H1 (cell line): ENCODE measurements at regions not wholly inside any gene's neighbourhood (a gene's known extent, or its start where the extent isn't known, plus 50 kb on each side); places are given as distances from the start of the nearest gene placed in this dataset.

ENCODE experiments used
- CTCF ChIA-PET: fragments of 300-600 bp; sonication (Branson Sonifier 250); formaldehyde crosslinking; loops from one replicate; lab custom pipeline; 2021; ENCODE audit not compliant: partially characterized antibody; lab: Charles Lee
- POLR2A ChIA-PET: fragments of 300-600 bp; sonication (Branson Sonifier 250); formaldehyde crosslinking; loops from one replicate; lab custom pipeline; 2021; ENCODE audit warnings: inconsistent platforms; ENCODE audit not compliant: partially characterized antibody; lab: Charles Lee
- DNase-seq, 2 experiments: peaks; one replicate each; pipeline versions ENCODE4 v3.0.0 to v3.0.0-alpha.2; 2010 to 2022; ENCODE audit warnings: low spot score in 2 of 2, low read depth in 1 of 2, mixed read lengths in 1 of 2
- FAIRE-seq: peaks from 2 replicates; lab custom pipeline; 2011; peaks lifted over from hg19 to GRCh38; lab: Jason Lieb, UNC
- H2AFZ ChIP-seq: 2 replicates; pipeline ENCODE4 v1.8.1; 2012; ENCODE audit warnings: low read length, inconsistent platforms
- H2AK5ac ChIP-seq: 2 replicates; pipeline ENCODE4 v1.6.1; 2013; ENCODE audit warnings: low read depth, low read length
- H2BK120ac ChIP-seq: replicated peaks from 2 replicates; pipeline ENCODE3; 2013; ENCODE audit warnings: low read depth, low read length, inconsistent platforms
- H2BK12ac ChIP-seq: 2 replicates; pipeline ENCODE4 v1.6.1; 2013; ENCODE audit warnings: low read depth, low read length
- H2BK15ac ChIP-seq: 2 replicates; pipeline ENCODE4 v1.6.1; 2013; ENCODE audit warnings: low read length
- H2BK20ac ChIP-seq: 2 replicates; pipeline ENCODE4 v1.6.1; 2013; ENCODE audit warnings: low read length
- H2BK5ac ChIP-seq: 2 replicates; pipeline ENCODE4 v1.6.1; 2013; ENCODE audit warnings: low read depth, low read length
- H3K14ac ChIP-seq: 2 replicates; pipeline ENCODE4 v1.6.1; 2013; ENCODE audit warnings: inconsistent platforms; ENCODE audit not compliant: insufficient read length
- H3K18ac ChIP-seq: 2 replicates; pipeline ENCODE4 v1.6.1; 2013; ENCODE audit warnings: low read length; ENCODE audit errors: extremely low read depth
- H3K23ac ChIP-seq: 2 replicates; pipeline ENCODE4 v1.6.1; 2013; ENCODE audit warnings: inconsistent platforms; ENCODE audit not compliant: insufficient read length
- H3K23me2 ChIP-seq: 2 replicates; pipeline ENCODE4 v1.6.1; 2013; ENCODE audit warnings: low read depth, low read length
- H3K27ac ChIP-seq: 2 replicates; pipeline ENCODE4 v1.6.1; 2011; ENCODE audit warnings: low read depth, low read length, inconsistent platforms
- H3K27me3 ChIP-seq, 4 experiments: replicated peaks in 1 of 4; 1 replicate in 1 of 4; 2 replicates in 3 of 4; pipeline versions ENCODE4 v1.6.1 to v1.8.1; 2011 to 2013; ENCODE audit warnings: low read length in 3 of 4, mild to moderate bottlenecking in 3 of 4, inconsistent platforms in 2 of 4, mixed read lengths in 2 of 4, moderate library complexity in 1 of 4; ENCODE audit not compliant: control insufficient read depth in 3 of 4, insufficient read depth in 3 of 4; ENCODE audit errors: extremely low read depth in 1 of 4
- H3K36me3 ChIP-seq, 4 experiments: 2 replicates each; pipeline versions ENCODE4 v1.6.1 to v1.8.1; 2011 to 2013; ENCODE audit warnings: mild to moderate bottlenecking in 4 of 4, low read length in 3 of 4, moderate library complexity in 2 of 4, control low read depth in 1 of 4, inconsistent platforms in 1 of 4; ENCODE audit not compliant: insufficient read depth in 4 of 4, control insufficient read depth in 2 of 4
- H3K4ac ChIP-seq: replicated peaks from 2 replicates; pipeline ENCODE3; 2013; ENCODE audit warnings: low read length, low read depth, mixed read lengths, inconsistent platforms; ENCODE audit not compliant: insufficient read length
- H3K4me1 ChIP-seq, 4 experiments: replicated peaks in 1 of 4; 1 replicate in 1 of 4; 2 replicates in 3 of 4; pipeline versions ENCODE4 v1.6.1 to v1.8.1; 2011 to 2013; ENCODE audit warnings: low read length in 3 of 4, inconsistent platforms in 2 of 4, mixed read lengths in 1 of 4; ENCODE audit not compliant: insufficient read depth in 4 of 4, control insufficient read depth in 3 of 4
- H3K4me2 ChIP-seq, 2 experiments: 2 replicates each; pipeline versions ENCODE4 v1.6.1 to v1.8.1; 2011 to 2013; ENCODE audit warnings: low read depth in 2 of 2, low read length in 2 of 2, control low read depth in 1 of 2, inconsistent platforms in 1 of 2, mild to moderate bottlenecking in 1 of 2; ENCODE audit not compliant: insufficient read depth in 1 of 2
- H3K4me3 ChIP-seq, 4 experiments: fragments of 200-600, 300-600 bp in 1 of 4; sonication (generic), shearing (Covaris generic), sonication (Bioruptor Twin) in 1 of 4; 2 replicates each; pipeline versions ENCODE4 v1.5.1 to v1.8.1; 2011 to 2016; ENCODE audit warnings: low read length in 4 of 4, low read depth in 3 of 4, control low read depth in 2 of 4, inconsistent platforms in 2 of 4, mild to moderate bottlenecking in 2 of 4, mixed read lengths in 1 of 4, moderate library complexity in 1 of 4; ENCODE audit not compliant: insufficient read depth in 2 of 4; ENCODE audit errors: extremely low read depth in 1 of 4
- H3K56ac ChIP-seq: replicated peaks from 2 replicates; pipeline ENCODE3; 2013; ENCODE audit warnings: low read depth, mild to moderate bottlenecking, mixed read lengths, low read length, inconsistent platforms; ENCODE audit not compliant: insufficient read length
- H3K79me1 ChIP-seq: 2 replicates; pipeline ENCODE4 v1.6.1; 2013; ENCODE audit warnings: low read depth, low read length, control low read depth
- H3K79me2 ChIP-seq, 2 experiments: 2 replicates each; pipeline versions ENCODE4 v1.6.1 to v1.8.1; 2012 to 2013; ENCODE audit warnings: low read length in 2 of 2, mild to moderate bottlenecking in 2 of 2, inconsistent platforms in 1 of 2; ENCODE audit not compliant: insufficient read depth in 2 of 2, control insufficient read depth in 1 of 2
- H3K9ac ChIP-seq, 4 experiments: replicated peaks in 1 of 4; 1 replicate in 1 of 4; 2 replicates in 3 of 4; pipeline versions ENCODE4 v1.6.1 to v1.8.1; 2011 to 2013; ENCODE audit warnings: low read depth in 3 of 4, low read length in 3 of 4, control low read depth in 2 of 4, mild to moderate bottlenecking in 2 of 4, moderate library complexity in 2 of 4, inconsistent platforms in 1 of 4; ENCODE audit errors: extremely low read depth in 1 of 4
- H3K9me3 ChIP-seq, 2 experiments: 2 replicates each; pipeline versions ENCODE4 v1.6.1 to v1.8.1; 2012 to 2013; ENCODE audit warnings: mild to moderate bottlenecking in 2 of 2, moderate library complexity in 2 of 2, control low read depth in 1 of 2, inconsistent platforms in 1 of 2, low read depth in 1 of 2, low read length in 1 of 2, mixed read lengths in 1 of 2; ENCODE audit not compliant: insufficient read depth in 2 of 2
- H4K20me1 ChIP-seq, 2 experiments: replicated peaks in 1 of 2; 2 replicates each; pipeline versions ENCODE3 to v1.8.1; 2011 to 2013; ENCODE audit warnings: inconsistent platforms in 2 of 2, low read length in 2 of 2, mild to moderate bottlenecking in 1 of 2; ENCODE audit not compliant: insufficient read depth in 2 of 2, control insufficient read depth in 1 of 2
- H4K5ac ChIP-seq: 2 replicates; pipeline ENCODE4 v1.6.1; 2013; ENCODE audit warnings: low read length, low read depth, mixed read lengths, inconsistent platforms; ENCODE audit not compliant: insufficient read length
- H4K8ac ChIP-seq: 2 replicates; pipeline ENCODE4 v1.8.0; 2013; ENCODE audit warnings: mild to moderate bottlenecking, moderate library complexity, low read length, inconsistent platforms; ENCODE audit not compliant: insufficient read depth; ENCODE audit errors: extremely low read depth
- H4K91ac ChIP-seq: replicated peaks from 2 replicates; pipeline ENCODE3; 2013; ENCODE audit warnings: low read length, mixed read lengths, inconsistent platforms; ENCODE audit not compliant: insufficient read length
- CBX8 ChIP-seq: fragments of 300-800, 300-1000 bp; sonication (generic); IDR thresholded peaks from 2 replicates; pipeline ENCODE4 v1.7.1; 2016; ENCODE audit warnings: low read depth, low read length, borderline replicate concordance
- CTCF ChIP-seq, 3 experiments: IDR thresholded peaks; 1 replicate in 2 of 3; 2 replicates in 1 of 3; pipeline versions ENCODE4 v1.5.1 to v1.6.1; 2011; ENCODE audit warnings: low read length in 3 of 3, mild to moderate bottlenecking in 3 of 3, inconsistent platforms in 2 of 3, low read depth in 1 of 3, moderate library complexity in 1 of 3; ENCODE audit not compliant: insufficient read depth in 1 of 3; ENCODE audit errors: control extremely low read depth in 1 of 3
- PHF8 ChIP-seq: fragments of 200-600 bp; sonication (generic); conservative IDR thresholded peaks from 2 replicates; pipeline ENCODE4 v1.7.1; 2012; ENCODE audit warnings: low read depth, mild to moderate bottlenecking, inconsistent platforms, low read length, moderate library complexity
- RFX5 ChIP-seq: IDR thresholded peaks from 2 replicates; pipeline ENCODE4 v1.6.1; 2011; ENCODE audit warnings: low read depth, low read length, improper control_type of control experiment, borderline replicate concordance
- SIN3A ChIP-seq, 2 experiments: IDR thresholded peaks in 1 of 2; conservative IDR thresholded peaks in 1 of 2; 2 replicates each; pipeline ENCODE4 v1.6.1; 2011 to 2012; ENCODE audit warnings: low read length in 2 of 2, improper control_type of control experiment in 1 of 2, low read depth in 1 of 2, mild to moderate bottlenecking in 1 of 2
- ZNF274 ChIP-seq: IDR thresholded peaks from 2 replicates; pipeline ENCODE4 v1.7.0; 2012; ENCODE audit warnings: low read length, borderline replicate concordance; ENCODE audit errors: extremely low read depth
- WGBS, 2 experiments: shearing (Covaris generic) in 1 of 2; methylation state at CpG; one replicate each; pipeline versions ENCODE4 v1.1.6 to v1.1.7; 2013 to 2015; ENCODE audit warnings: low lambda C conversion rate in 2 of 2, mixed read lengths in 2 of 2, inconsistent platforms in 1 of 2, low coverage in 1 of 2, missing lambda C conversion rate in 1 of 2; ENCODE audit not compliant: insufficient replicate concordance in 2 of 2, insufficient coverage in 1 of 2, insufficient read length in 1 of 2; ENCODE audit errors: extremely low coverage in 1 of 2, missing lambda C conversion rate in 1 of 2; 5-methylcytosine and 5-hydroxymethylcytosine counted together

GRCh38 chr12:65728455-65728847, 95.8 kb upstream of the HMGA2 start:
- Histone ChIP-seq H3K27me3 (peaks cover 0 to 23% (median 8%) of the 10 kb centered on the region in 4 experiments; a peak in 5 of 7 replicates), H3K27ac (no peak overlapping the region), H3K56ac (no peak overlapping the region), H3K18ac (no peak overlapping the region), H2AK5ac (no peak overlapping the region), H3K9ac (no peak overlapping the region), H3K9me3 (no peaks in the 10 kb centered on the region), H3K23me2 (no peaks in the 10 kb centered on the region; the same call in 1 of the 2 replicates), H3K4me3 (peak overlapping the region; percentile 28 to 80 (median 60)), H2BK15ac (no peak overlapping the region), H4K5ac (no peak overlapping the region), H3K23ac (no peak overlapping the region), H3K4me2 (peak overlapping the region; percentile 55 to 86), H3K36me3 (no peaks in the 10 kb centered on the region), H2BK120ac (no peak overlapping the region), H3K79me1 (no peaks in the 10 kb centered on the region), H3K14ac (no peak overlapping the region), H2AFZ (peak overlapping the region; percentile 87), H3K4me1 (peaks cover 0 to 2% (median 0%) of the 10 kb centered on the region in 4 experiments; a peak in 2 of 7 replicates), H4K20me1 (no peaks in the 10 kb centered on the region), H3K4ac (no peak overlapping the region), H4K91ac (no peak overlapping the region), H2BK5ac (no peak overlapping the region), H2BK12ac (no peak overlapping the region), H3K79me2 (no peaks in the 10 kb centered on the region), H2BK20ac (no peak overlapping the region), H4K8ac (no peak overlapping the region)
- CTCF ChIA-PET, result interaction anchor here (1.0 to 1.6 kb wide), 3 partner anchors 9 to 42 kb away, joined by 3 to 5 read pairs (median 4); no protein-coding TSS in a partner anchor
- WGBS, 2 experiments, result 29% methylated on average over 6 of the region's 6 CpGs; no CpG with 5 or more reads in 1 of the 2 experiments
- DNase-seq (no peak), FAIRE-seq (no peak)
- TF ChIP-seq CTCF (IDR thresholded peaks at IDR 0.05; ENCODE audit: control extremely low read depth in 1 of 3, insufficient read depth in 1 of 3, low read depth in 1 of 3, low read length in 3 of 3), result no peak
- no peak for TF ChIP-seq SIN3A (conservative IDR thresholded peaks at IDR 0.05 in 1 of 2, IDR thresholded peaks at IDR 0.05 in 1 of 2; ENCODE audit: low read depth in 1 of 2, low read length in 2 of 2)
- no peak for TF ChIP-seq ZNF274
- TF ChIP-seq RFX5, result no peak
- no peak for TF ChIP-seq PHF8
- no peak for TF ChIP-seq CBX8
- POLR2A ChIA-PET, result interaction anchor here (0.6 to 3.2 kb wide), 6 partner anchors 9 to 96 kb away, joined by 3 to 9 read pairs (median 4); partner anchors contain the start of gene HMGA2
